DND-41 (cell line): ENCODE measurements at regions not wholly inside any gene's neighbourhood (a gene's known extent, or its start where the extent isn't known, plus 50 kb on each side); places are given as distances from the start of the nearest gene placed in this dataset.

Experiments used
- ATAC-seq: fragments of 200-7000 bp; cut with Tn5 transposase; 3 replicates; pipeline ENCODE4 v1.9.1; 2021; ENCODE audit warnings: low read depth; ENCODE audit not compliant: insufficient read depth
- DNase-seq: peaks from one replicate; pipeline ENCODE4 v3.0.0-alpha.2; 2020
- H2AFZ ChIP-seq: 2 replicates; pipeline ENCODE4 v1.6.0; 2012; ENCODE audit warnings: low read depth, low read length
- H3K27ac ChIP-seq: 2 replicates; pipeline ENCODE4 v1.5.1; 2012; ENCODE audit warnings: low read length, inconsistent platforms
- H3K27me3 ChIP-seq: fragments of 200-600 bp; sonication (generic); 2 replicates; pipeline ENCODE4 v1.6.0; 2012; ENCODE audit warnings: low read length, mild to moderate bottlenecking, inconsistent platforms; ENCODE audit not compliant: insufficient read depth, poor library complexity
- H3K36me3 ChIP-seq: 2 replicates; pipeline ENCODE4 v1.5.1; 2012; ENCODE audit warnings: low read length, inconsistent platforms; ENCODE audit not compliant: insufficient read depth
- H3K4me1 ChIP-seq: 2 replicates; pipeline ENCODE4 v1.5.1; 2012; ENCODE audit warnings: mild to moderate bottlenecking, low read length; ENCODE audit not compliant: insufficient read depth
- H3K4me2 ChIP-seq: 2 replicates; pipeline ENCODE4 v1.6.0; 2012; ENCODE audit warnings: mild to moderate bottlenecking, moderate library complexity, low read length, inconsistent platforms; ENCODE audit not compliant: insufficient read depth
- H3K4me3 ChIP-seq, 2 experiments: fragments of 200-600 bp in 1 of 2; shearing (Covaris generic) in 1 of 2; 2 replicates each; pipeline ENCODE4 v1.5.1; 2012 to 2016; ENCODE audit warnings: inconsistent platforms in 2 of 2, low read length in 2 of 2, mild to moderate bottlenecking in 2 of 2, low read depth in 1 of 2, moderate library complexity in 1 of 2
- H3K79me2 ChIP-seq: 2 replicates; pipeline ENCODE4 v1.6.0; 2012; ENCODE audit warnings: low read length, inconsistent platforms; ENCODE audit not compliant: insufficient read depth
- H3K9ac ChIP-seq: 2 replicates; pipeline ENCODE4 v1.6.0; 2012; ENCODE audit warnings: low read depth, mild to moderate bottlenecking, inconsistent platforms, low read length, moderate library complexity
- H3K9me3 ChIP-seq: 2 replicates; pipeline ENCODE4 v1.5.1; 2012; ENCODE audit warnings: low read length, moderate library complexity, mild to moderate bottlenecking, inconsistent platforms; ENCODE audit not compliant: insufficient read depth, severe bottlenecking
- H4K20me1 ChIP-seq: 2 replicates; pipeline ENCODE4 v1.6.0; 2012; ENCODE audit warnings: low read length; ENCODE audit not compliant: insufficient read depth
- CTCF ChIP-seq: IDR thresholded peaks from 2 replicates; pipeline ENCODE4 v1.5.1; 2012; ENCODE audit warnings: borderline replicate concordance, low read length, moderate library complexity, mild to moderate bottlenecking; ENCODE audit not compliant: poor library complexity, severe bottlenecking; ENCODE audit errors: extremely low read depth
- EZH2 ChIP-seq: IDR thresholded peaks from 3 replicates; pipeline ENCODE4 v1.6.1; 2012; ENCODE audit warnings: borderline replicate concordance, low read depth, mild to moderate bottlenecking, moderate library complexity, low read length, inconsistent platforms; ENCODE audit not compliant: severe bottlenecking

DNA sequence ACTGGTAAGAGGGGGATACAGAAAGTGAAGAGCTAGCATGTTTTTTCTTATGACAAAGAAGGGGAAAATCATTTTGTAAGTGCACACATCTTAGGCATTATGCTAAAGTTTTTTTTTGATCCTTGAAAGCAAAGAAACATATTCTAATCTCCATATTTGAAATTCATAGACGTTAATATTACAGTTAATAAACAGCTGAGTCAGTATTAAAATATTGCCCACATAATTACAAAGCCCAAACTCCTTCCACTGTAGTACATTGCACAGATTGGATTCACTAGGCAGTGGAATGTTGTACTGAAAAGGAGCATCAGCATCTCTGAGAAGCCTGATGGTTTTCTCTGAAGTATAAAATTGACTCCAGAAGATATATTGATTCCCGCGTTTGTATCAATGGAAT, 122.6 kb downstream of the ISOC1 start:
- no peaks in the 10 kb centered on the region for H3K27me3 ChIP-seq
- no peak overlapping the region for H3K9ac ChIP-seq
- H3K9me3 ChIP-seq = no peaks in the 10 kb centered on the region
- no peaks in the 10 kb centered on the region for H3K4me1 ChIP-seq
- no peaks in the 10 kb centered on the region for H3K36me3 ChIP-seq
- no peaks in the 10 kb centered on the region for H4K20me1 ChIP-seq
- ATAC-seq (no peak), DNase-seq (no peak)
- no peak overlapping the region for H3K27ac ChIP-seq
- no peak overlapping the region for H3K4me2 ChIP-seq
- TF ChIP-seq EZH2 (no peak), CTCF (no peak)
- H3K4me3 ChIP-seq = no peak overlapping the region
- no peaks in the 10 kb centered on the region for H3K79me2 ChIP-seq
- H2AFZ ChIP-seq = no peak overlapping the region

- DNase-seq (no peak), ATAC-seq (no peak)
- Histone ChIP-seq H3K4me2 (no peak overlapping the region), H3K27ac (no peak overlapping the region), H3K36me3 (no peaks in the 10 kb centered on the region), H3K4me3 (no peak overlapping the region), H4K20me1 (no peaks in the 10 kb centered on the region), H2AFZ (no peak overlapping the region), H3K27me3 (no peaks in the 10 kb centered on the region), H3K9me3 (no peaks in the 10 kb centered on the region), H3K79me2 (no peaks in the 10 kb centered on the region), H3K4me1 (no peaks in the 10 kb centered on the region), H3K9ac (no peak overlapping the region)
- TF ChIP-seq EZH2 (no peak), CTCF (no peak)
These were observed 128.6 kb downstream of the ISOC1 start for GRCh38 chr5:129223178-129223577.

DNA sequence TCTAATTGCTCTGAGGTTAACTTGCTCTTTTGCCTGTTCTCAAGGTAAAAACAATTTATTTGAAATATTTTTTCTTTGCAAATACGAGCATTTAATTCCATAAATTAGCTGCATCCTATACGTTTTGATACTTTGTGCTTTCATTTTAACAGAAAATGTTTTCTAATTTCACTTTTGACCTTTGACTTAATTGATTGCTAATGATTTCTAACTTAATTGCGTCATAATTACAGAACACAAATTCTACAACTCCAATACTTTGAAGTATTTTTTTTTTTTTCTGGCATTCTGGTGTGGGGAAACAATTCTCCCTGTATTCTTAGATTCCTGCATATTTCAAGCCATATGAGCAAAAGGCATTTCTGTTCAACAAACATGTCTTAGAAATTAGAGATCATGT, 134.0 kb downstream of the ISOC1 start:
- Histone ChIP-seq H3K27ac (no peak overlapping the region), H3K9me3 (no peaks in the 10 kb centered on the region), H3K27me3 (no peaks in the 10 kb centered on the region), H4K20me1 (no peaks in the 10 kb centered on the region), H2AFZ (no peak overlapping the region), H3K36me3 (no peaks in the 10 kb centered on the region), H3K4me1 (no peaks in the 10 kb centered on the region), H3K9ac (no peak overlapping the region), H3K4me2 (no peak overlapping the region), H3K4me3 (no peak overlapping the region), H3K79me2 (no peaks in the 10 kb centered on the region)
- ATAC-seq (no peak), DNase-seq (no peak)
- TF ChIP-seq EZH2 (no peak), CTCF (no peak)

GRCh38 chr5:129241755-129242154, 147.2 kb downstream of the ISOC1 start:
- no peak for TF ChIP-seq CTCF
- no peak for TF ChIP-seq EZH2
- Histone ChIP-seq H3K4me3 (no peak overlapping the region), H4K20me1 (no peaks in the 10 kb centered on the region), H3K27me3 (no peaks in the 10 kb centered on the region), H3K9ac (no peak overlapping the region), H2AFZ (no peak overlapping the region), H3K4me1 (no peaks in the 10 kb centered on the region), H3K9me3 (no peaks in the 10 kb centered on the region), H3K27ac (no peak overlapping the region), H3K79me2 (no peaks in the 10 kb centered on the region), H3K4me2 (no peak overlapping the region), H3K36me3 (no peaks in the 10 kb centered on the region)
- no peak for DNase-seq
- ATAC-seq = no peak
